ENCODE measurements at regions not wholly inside any gene's neighbourhood (a gene's known extent, or its start where the extent isn't known, plus 50 kb on each side); places are given as distances from the start of the nearest gene placed in this dataset.

DNA sequence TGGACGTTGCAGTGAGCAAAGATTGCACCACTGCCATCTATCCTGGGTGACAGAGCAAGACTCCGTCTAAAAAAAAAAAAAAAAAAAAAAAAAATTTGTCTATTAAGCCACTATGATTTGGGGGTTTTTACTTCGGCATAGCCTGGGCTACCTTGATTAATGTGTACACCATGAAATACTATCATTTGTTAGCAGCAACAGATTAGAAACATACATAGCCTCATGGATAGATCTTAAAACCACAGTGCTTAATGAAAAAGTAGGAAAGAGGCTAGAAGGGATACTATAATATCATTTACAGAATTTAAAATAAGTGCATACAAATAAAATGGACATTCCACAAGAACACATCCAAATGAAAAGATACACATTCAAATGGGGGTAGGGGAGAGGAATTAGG is 77.3 kb upstream of the IL6 start (continued):
- TF ChIP-seq POU5F1 (IDR thresholded peaks at IDR 0.05; ENCODE audit: low read depth, low read length) (no peak), CHD1 (IDR thresholded peaks at IDR 0.05; ENCODE audit: low read depth, low read length) (no peak), ASH2L (IDR thresholded peaks at IDR 0.05; ENCODE audit: low read length) (no peak), SIX5 (IDR thresholded peaks at IDR 0.05; ENCODE audit: low read depth, low read length) (no peak), KDM4A (IDR thresholded peaks at IDR 0.05; ENCODE audit: low read depth, low read length, severe bottlenecking) (no peak), KDM5A (IDR thresholded peaks at IDR 0.05; ENCODE audit: low read length) (no peak)
